Kidney (tissue), 13 donors: ENCODE measurements at regions not wholly inside any gene's neighbourhood (a gene's known extent, or its start where the extent isn't known, plus 50 kb on each side); places are given as distances from the start of the nearest gene placed in this dataset.

Experiments used
- DNase-seq, 5 donors: peaks; one replicate each; pipeline ENCODE4 v3.0.0-alpha.2; 2013 to 2020
- FAIRE-seq: peaks from 2 replicates; lab custom pipeline; 2012; peaks lifted over from hg19 to GRCh38; lab: Jason Lieb, UNC
- H3K27ac ChIP-seq, 2 donors: one replicate each; pipeline ENCODE4 v1.7.0; 2013; ENCODE audit warnings: low read depth in 2 of 2, low read length in 2 of 2, inconsistent platforms in 1 of 2
- H3K27me3 ChIP-seq: one replicate; pipeline ENCODE4 v1.7.1; 2013; ENCODE audit warnings: low read length, inconsistent platforms; ENCODE audit not compliant: control insufficient read depth, insufficient read depth
- H3K36me3 ChIP-seq, 3 donors: one replicate each; pipeline versions ENCODE4 v1.7.0 to v1.7.1; 2013; ENCODE audit warnings: low read length in 3 of 3, control low read depth in 1 of 3, inconsistent platforms in 1 of 3; ENCODE audit not compliant: insufficient read depth in 3 of 3, control insufficient read depth in 2 of 3
- H3K4me1 ChIP-seq, 3 donors: one replicate each; pipeline versions ENCODE4 v1.7.0 to v1.7.1; 2013; ENCODE audit warnings: low read length in 3 of 3, inconsistent platforms in 1 of 3, low read depth in 1 of 3; ENCODE audit not compliant: control insufficient read depth in 2 of 3, insufficient read depth in 2 of 3
- H3K4me3 ChIP-seq, 3 donors: one replicate each; pipeline versions ENCODE4 v1.7.0 to v1.8.1; 2013; ENCODE audit warnings: low read length in 3 of 3, control low read depth in 1 of 3, inconsistent platforms in 1 of 3
- H3K9ac ChIP-seq, 3 donors: one replicate each; pipeline versions ENCODE4 v1.7.0 to v1.7.1; 2013; ENCODE audit warnings: low read length in 3 of 3, control low read depth in 1 of 3, inconsistent platforms in 1 of 3
- H3K9me3 ChIP-seq, 3 donors: one replicate each; pipeline versions ENCODE4 v1.7.0 to v1.7.1; 2013; ENCODE audit warnings: low read length in 3 of 3, control low read depth in 1 of 3, inconsistent platforms in 1 of 3; ENCODE audit not compliant: control insufficient read depth in 2 of 3, insufficient read depth in 1 of 3
- intact Hi-C: fragments of 100-400 bp; cut with DNase I; formaldehyde crosslinking; loops from one replicate; pipeline ENCODE4 v1.11.1; 2022
- TF ChIP-seq, protein P1 (sequence below): IDR thresholded peaks from 3 replicates; pipeline ENCODE4 v1.5.1; 2012; ENCODE audit warnings: mild to moderate bottlenecking, moderate library complexity, borderline replicate concordance; ENCODE audit not compliant: insufficient read depth; ENCODE audit errors: extremely low read depth
- donor health status: control.
- donor health status: control.
- donor health status: control.
- donor health status: control.
- donor health status: control.
- donor health status: DM: yes; HTN: yes; CAD: no.
- donor health status: Normal renal cell carcinoma (clear cell type).

DNA sequence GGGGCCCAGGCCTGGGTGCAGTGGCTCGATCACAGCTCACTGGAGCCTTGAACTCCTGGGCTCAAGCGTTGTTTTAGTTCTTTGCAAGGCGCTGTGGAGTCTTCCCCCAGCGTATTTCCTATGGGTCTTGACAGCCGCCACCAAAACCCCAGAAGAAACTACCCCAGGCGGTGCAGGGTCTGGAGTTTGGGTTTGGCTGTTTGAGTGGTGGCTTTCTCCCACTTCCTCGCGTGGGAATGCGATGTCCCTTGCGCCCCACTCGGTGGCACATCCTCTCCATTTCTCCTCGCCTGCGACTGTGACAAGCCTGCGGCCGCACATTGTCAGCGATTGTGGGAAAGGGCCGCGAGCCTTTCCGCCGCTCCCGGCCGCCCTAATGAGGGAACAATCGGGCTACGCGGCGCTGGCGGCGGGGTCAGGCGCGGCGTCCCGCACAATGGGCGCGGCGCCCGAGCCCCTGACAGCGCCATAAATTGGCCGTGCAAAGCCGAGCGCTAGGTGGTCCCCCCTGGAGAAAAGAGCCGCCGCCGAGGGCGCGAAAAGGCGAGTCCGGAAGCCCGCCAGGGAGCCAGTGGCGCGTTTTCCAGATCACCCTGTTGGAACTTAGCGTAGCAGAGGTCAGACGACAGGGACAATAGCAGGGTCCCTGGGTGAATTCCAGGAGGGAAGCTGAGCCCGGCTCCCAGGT, 194.9 kb upstream of the POU3F3 start:
- TF ChIP-seq, protein P1, sequence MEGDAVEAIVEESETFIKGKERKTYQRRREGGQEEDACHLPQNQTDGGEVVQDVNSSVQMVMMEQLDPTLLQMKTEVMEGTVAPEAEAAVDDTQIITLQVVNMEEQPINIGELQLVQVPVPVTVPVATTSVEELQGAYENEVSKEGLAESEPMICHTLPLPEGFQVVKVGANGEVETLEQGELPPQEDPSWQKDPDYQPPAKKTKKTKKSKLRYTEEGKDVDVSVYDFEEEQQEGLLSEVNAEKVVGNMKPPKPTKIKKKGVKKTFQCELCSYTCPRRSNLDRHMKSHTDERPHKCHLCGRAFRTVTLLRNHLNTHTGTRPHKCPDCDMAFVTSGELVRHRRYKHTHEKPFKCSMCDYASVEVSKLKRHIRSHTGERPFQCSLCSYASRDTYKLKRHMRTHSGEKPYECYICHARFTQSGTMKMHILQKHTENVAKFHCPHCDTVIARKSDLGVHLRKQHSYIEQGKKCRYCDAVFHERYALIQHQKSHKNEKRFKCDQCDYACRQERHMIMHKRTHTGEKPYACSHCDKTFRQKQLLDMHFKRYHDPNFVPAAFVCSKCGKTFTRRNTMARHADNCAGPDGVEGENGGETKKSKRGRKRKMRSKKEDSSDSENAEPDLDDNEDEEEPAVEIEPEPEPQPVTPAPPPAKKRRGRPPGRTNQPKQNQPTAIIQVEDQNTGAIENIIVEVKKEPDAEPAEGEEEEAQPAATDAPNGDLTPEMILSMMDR, result no peak
- Histone ChIP-seq H3K9me3 (no peaks in the 10 kb centered on the region), H3K4me3 (peak overlapping the region in 1 of 3 donors; percentile 29), H3K36me3 (no peaks in the 10 kb centered on the region), H3K27me3 (peaks cover 3% of the 10 kb centered on the region), H3K9ac (no peak overlapping the region), H3K27ac (no peak overlapping the region), H3K4me1 (peaks cover 0 to 5% (median 0%) of the 10 kb centered on the region in 3 donors)
- DNase-seq (peak; percentile 36 to 69 (median 44)), FAIRE-seq (no peak)
- intact Hi-C loops, result no loop called here

DNA sequence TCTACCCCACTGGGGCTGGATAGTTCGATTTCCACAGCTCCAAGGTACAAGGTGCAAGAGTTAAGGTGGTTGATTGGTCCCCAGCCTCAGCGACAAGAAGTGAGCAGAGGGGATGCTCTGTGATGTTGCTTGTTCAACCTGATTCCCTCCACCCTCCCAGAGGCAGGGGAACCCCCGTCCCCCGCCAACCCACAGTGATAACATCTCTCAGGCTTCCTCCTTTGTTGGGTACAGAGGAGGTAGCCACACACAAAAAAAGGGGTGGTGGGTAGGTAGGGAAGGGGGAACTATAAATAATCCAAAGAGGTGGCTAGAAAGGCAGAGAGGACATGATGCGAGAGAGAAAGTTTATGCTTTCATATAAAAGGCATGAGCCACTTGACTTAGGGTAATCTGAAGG, 192.9 kb upstream of the POU3F3 start:
- Histone ChIP-seq H3K27ac (no peak overlapping the region), H3K9me3 (no peaks in the 10 kb centered on the region), H3K4me1 (peaks cover 0 to 5% (median 0%) of the 10 kb centered on the region in 3 donors), H3K27me3 (peaks cover 3% of the 10 kb centered on the region), H3K4me3 (no peak overlapping the region), H3K36me3 (no peaks in the 10 kb centered on the region), H3K9ac (no peak overlapping the region)
- intact Hi-C loops, result no loop called here
- TF ChIP-seq, protein P1, result no peak
- DNase-seq, result no peak
- FAIRE-seq, result no peak

DNA sequence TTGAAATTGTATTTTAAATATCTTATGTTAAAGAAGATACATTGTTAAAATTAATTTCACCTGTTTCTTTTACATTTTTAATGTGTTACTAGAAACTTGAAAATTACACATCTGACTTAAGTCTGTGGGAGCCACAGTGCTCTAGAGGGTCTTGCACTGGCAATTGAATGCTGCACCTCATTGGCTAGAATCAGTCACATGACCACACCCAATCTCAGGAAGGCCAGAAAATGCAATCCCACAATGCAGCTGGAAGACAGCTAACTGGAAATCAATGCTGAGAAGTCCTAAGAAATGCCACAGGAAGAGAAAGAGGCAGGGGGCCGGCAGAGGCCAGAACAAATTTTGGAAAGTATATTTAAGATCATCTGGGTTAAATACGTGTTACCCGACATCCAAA, 189.2 kb upstream of the POU3F3 start:
- no peaks in the 10 kb centered on the region for H3K4me1 ChIP-seq
- no peak overlapping the region for H3K27ac ChIP-seq
- DNase-seq, result no peak
- no peak overlapping the region for H3K9ac ChIP-seq
- no peaks in the 10 kb centered on the region for H3K9me3 ChIP-seq
- peaks cover 3% of the 10 kb centered on the region for H3K27me3 ChIP-seq
- FAIRE-seq, result no peak
- H3K4me3 ChIP-seq, result no peak overlapping the region
- H3K36me3 ChIP-seq, result no peaks in the 10 kb centered on the region
- intact Hi-C loops, result no loop called here
- TF ChIP-seq, protein P1, result no peak

DNA sequence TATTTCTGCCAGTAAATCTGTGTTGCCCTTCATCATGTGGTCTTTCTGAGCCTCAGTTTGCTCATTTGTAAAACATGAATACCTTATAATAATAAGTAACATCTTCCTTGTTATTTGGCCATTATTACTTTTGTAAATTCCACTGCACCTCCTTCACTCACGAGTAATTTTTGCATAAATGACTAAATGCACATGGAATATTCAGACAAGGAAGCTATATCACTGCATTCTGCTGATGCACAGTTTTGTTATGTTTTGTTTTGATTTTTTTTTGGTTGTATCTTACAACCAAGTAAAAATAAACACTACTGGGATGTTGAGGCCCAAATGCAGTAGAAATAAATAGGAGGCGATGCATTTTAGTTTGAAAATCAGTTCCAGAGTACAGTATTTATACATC, 185.3 kb upstream of the POU3F3 start:
- no peaks in the 10 kb centered on the region for H3K9me3 ChIP-seq
- H3K27ac ChIP-seq, result no peak overlapping the region
- no peaks in the 10 kb centered on the region for H3K27me3 ChIP-seq
- FAIRE-seq (no peak), DNase-seq (no peak)
- TF ChIP-seq, protein P1, result no peak
- H3K4me3 ChIP-seq, result no peak overlapping the region
- H3K36me3 ChIP-seq, result no peaks in the 10 kb centered on the region
- intact Hi-C loops, result no loop called here
- H3K4me1 ChIP-seq, result no peaks in the 10 kb centered on the region
- H3K9ac ChIP-seq, result no peak overlapping the region
